CD4-positive, alpha-beta T cell (primary cell): ENCODE measurements at regions not wholly inside any gene's neighbourhood (a gene's known extent, or its start where the extent isn't known, plus 50 kb on each side); places are given as distances from the start of the nearest gene placed in this dataset.

Experiments used
- ATAC-seq: fragments of 200-7000 bp; cut with Tn5 transposase; one replicate; pipeline ENCODE4 v1.10.0; 2022; ENCODE audit warnings: mild to moderate bottlenecking; ENCODE audit not compliant: poor library complexity
- CTCF ChIA-PET: fragments of 350-600 bp; sonication (Branson Sonifier 250); formaldehyde crosslinking; loops from one replicate; lab custom pipeline; 2021; ENCODE audit warnings: antibody characterized with exemption, inconsistent platforms; lab: Charles Lee
- POLR2A ChIA-PET: fragments of 350-600 bp; sonication (Branson Sonifier 250); formaldehyde crosslinking; loops from one replicate; lab custom pipeline; 2021; ENCODE audit warnings: antibody characterized with exemption, inconsistent platforms; lab: Charles Lee
- DNase-seq, 14 experiments: peaks; one replicate each; pipeline ENCODE4 v3.0.0-alpha.2; 2013 to 2020; ENCODE audit warnings: mixed read lengths in 2 of 14
- H3K27ac ChIP-seq, 2 donors: one replicate each; pipeline versions ENCODE4 v1.5.1 to v1.7.0; 2013; ENCODE audit warnings: low read length in 2 of 2, low read depth in 1 of 2, mild to moderate bottlenecking in 1 of 2
- H3K27me3 ChIP-seq, 2 experiments: 1 replicate in 1 of 2; 2 replicates in 1 of 2; pipeline versions ENCODE4 v1.6.1 to v1.7.0; 2013; ENCODE audit warnings: low read length in 2 of 2, control low read depth in 1 of 2, mild to moderate bottlenecking in 1 of 2, moderate library complexity in 1 of 2; ENCODE audit not compliant: insufficient read depth in 2 of 2, control insufficient read depth in 1 of 2
- H3K36me3 ChIP-seq: one replicate; pipeline ENCODE4 v1.6.1; 2013; ENCODE audit warnings: low read length, control low read depth; ENCODE audit not compliant: insufficient read depth
- H3K4me1 ChIP-seq: one replicate; pipeline ENCODE4 v1.6.1; 2013; ENCODE audit warnings: low read length, control low read depth; ENCODE audit not compliant: insufficient read depth
- H3K4me3 ChIP-seq: one replicate; pipeline ENCODE4 v1.5.1; 2013; ENCODE audit warnings: mild to moderate bottlenecking, low read length, moderate library complexity
- H3K9me3 ChIP-seq, 2 experiments: 1 replicate in 1 of 2; 2 replicates in 1 of 2; pipeline versions ENCODE4 v1.6.1 to v1.7.0; 2013; ENCODE audit warnings: low read length in 2 of 2, mild to moderate bottlenecking in 2 of 2, control low read depth in 1 of 2, moderate library complexity in 1 of 2; ENCODE audit not compliant: control insufficient read depth in 1 of 2, insufficient read depth in 1 of 2
- H3K27ac Mint-ChIP-seq: one replicate; pipeline ENCODE4 v1.8.0; 2020; ENCODE audit warnings: mixed read lengths
- H3K27me3 Mint-ChIP-seq: one replicate; pipeline ENCODE4 v1.8.0; 2021; ENCODE audit warnings: mixed read lengths
- H3K36me3 Mint-ChIP-seq: one replicate; pipeline ENCODE4 v1.8.0; 2021; ENCODE audit warnings: low read depth, mixed read lengths
- H3K4me1 Mint-ChIP-seq: one replicate; pipeline ENCODE4 v1.8.0; 2021; ENCODE audit warnings: low read depth, mixed read lengths
- H3K4me3 Mint-ChIP-seq: one replicate; pipeline ENCODE4 v1.8.0; 2020; ENCODE audit warnings: mild to moderate bottlenecking, mixed read lengths
- H3K9me3 Mint-ChIP-seq: one replicate; pipeline ENCODE4 v1.8.0; 2020; ENCODE audit warnings: mixed read lengths
- CTCF ChIP-seq: fragments of 200-600 bp; IDR thresholded peaks from one replicate; pipeline ENCODE4 v1.8.0; 2022; ENCODE audit warnings: antibody characterized with exemption, mild to moderate bottlenecking
- intact Hi-C, 2 experiments: fragments of 100-400 bp; cut with DNase I in 1 of 2; cut with micrococcal nuclease in 1 of 2; formaldehyde crosslinking; loops; one replicate each; pipeline versions ENCODE4 v1.15.1 to v1.9.0; 2023 to 2025; cut with DNase I, micrococcal nuclease

- intact Hi-C loops = no loop called here
- H3K27ac Mint-ChIP-seq = no peak overlapping the region
- H3K27me3 ChIP-seq = peaks cover 9 to 17% of the 10 kb centered on the region in 2 experiments
- no peaks in the 10 kb centered on the region for H3K4me1 Mint-ChIP-seq
- no peak for ATAC-seq
- no peak overlapping the region for H3K4me3 Mint-ChIP-seq
- no peaks in the 10 kb centered on the region for H3K36me3 ChIP-seq
- no peaks in the 10 kb centered on the region for H3K36me3 Mint-ChIP-seq
- DNase-seq = no peak
- no peak for TF ChIP-seq CTCF
- no peaks in the 10 kb centered on the region for H3K9me3 ChIP-seq
- POLR2A ChIA-PET = no interaction called here
- no peak overlapping the region for H3K27ac ChIP-seq
- no peaks in the 10 kb centered on the region for H3K4me1 ChIP-seq
- CTCF ChIA-PET = no interaction called here
- peaks cover 49% of the 10 kb centered on the region for H3K27me3 Mint-ChIP-seq
- no peak overlapping the region for H3K4me3 ChIP-seq
- no peaks in the 10 kb centered on the region for H3K9me3 Mint-ChIP-seq
These were observed 471.2 kb downstream of the BRD1 start for GRCh38 chr22:49356428-49356827.

DNA sequence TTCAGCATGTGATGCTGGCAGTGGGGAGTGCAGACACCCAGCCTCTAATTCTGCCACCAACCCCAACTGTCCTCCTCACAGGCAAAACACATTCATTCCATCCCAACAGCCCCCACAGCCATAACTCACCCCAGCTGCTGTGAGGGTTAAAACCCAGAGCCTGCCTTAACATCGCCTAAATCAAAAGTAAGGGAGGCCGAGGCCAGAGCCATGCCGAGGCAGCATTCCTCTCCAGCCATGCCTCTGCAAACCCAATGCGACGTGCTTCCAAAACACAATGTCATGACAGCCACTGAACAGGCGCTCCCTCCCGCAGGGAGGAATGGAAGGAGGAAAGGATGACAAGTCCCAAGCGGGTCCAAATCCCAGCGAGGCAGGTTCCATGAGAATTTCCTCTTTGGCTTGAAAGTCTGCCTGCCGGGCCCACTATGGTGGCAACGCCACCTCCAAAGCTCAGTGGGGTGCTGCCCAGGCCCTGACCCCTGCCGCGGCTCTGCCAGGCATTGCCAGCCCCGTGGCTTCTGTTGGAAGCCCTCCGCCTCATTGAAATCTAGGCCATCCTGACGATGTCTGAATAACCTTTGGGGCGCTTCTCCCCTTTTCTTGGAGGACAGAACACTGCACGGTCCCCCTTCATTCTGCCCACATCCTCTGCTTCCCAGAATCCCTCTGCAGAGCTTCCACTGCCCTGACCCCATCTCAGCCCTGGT is 472.3 kb downstream of the BRD1 start:
- CTCF ChIA-PET = no interaction called here
- peaks cover 9 to 17% of the 10 kb centered on the region in 2 experiments for H3K27me3 ChIP-seq
- Mint-ChIP-seq H3K36me3 (no peaks in the 10 kb centered on the region), H3K27me3 (peaks cover 49% of the 10 kb centered on the region), H3K9me3 (no peaks in the 10 kb centered on the region), H3K27ac (no peak overlapping the region), H3K4me1 (no peaks in the 10 kb centered on the region), H3K4me3 (no peak overlapping the region)
- no peak overlapping the region for H3K4me3 ChIP-seq
- H3K27ac ChIP-seq = no peak overlapping the region
- intact Hi-C loops = no loop called here
- H3K4me1 ChIP-seq = no peaks in the 10 kb centered on the region
- ATAC-seq = no peak
- TF ChIP-seq CTCF = no peak
- POLR2A ChIA-PET = no interaction called here
- no peaks in the 10 kb centered on the region for H3K36me3 ChIP-seq
- no peaks in the 10 kb centered on the region for H3K9me3 ChIP-seq
- DNase-seq = peak in 1 of 14 experiments; percentile 17

- no peak for TF ChIP-seq CTCF
- Histone ChIP-seq H3K4me1 (no peaks in the 10 kb centered on the region), H3K36me3 (no peaks in the 10 kb centered on the region), H3K27ac (no peak overlapping the region), H3K27me3 (peaks cover 9 to 17% of the 10 kb centered on the region in 2 experiments), H3K4me3 (no peak overlapping the region), H3K9me3 (no peaks in the 10 kb centered on the region)
- no peak overlapping the region for H3K27ac Mint-ChIP-seq
- DNase-seq = peak in 1 of 14 experiments; percentile 25
- ChIA-PET POLR2A (no interaction called here), CTCF (no interaction called here)
- H3K4me1 Mint-ChIP-seq = no peaks in the 10 kb centered on the region
- intact Hi-C loops = no loop called here
- no peak overlapping the region for H3K4me3 Mint-ChIP-seq
- H3K9me3 Mint-ChIP-seq = no peaks in the 10 kb centered on the region
- H3K36me3 Mint-ChIP-seq = no peaks in the 10 kb centered on the region
- ATAC-seq = no peak
- peaks cover 49% of the 10 kb centered on the region for H3K27me3 Mint-ChIP-seq
These were observed 473.0 kb downstream of the BRD1 start for GRCh38 chr22:49354516-49355210.
